ENCODE measurements at regions not wholly inside any gene's neighbourhood (a gene's known extent, or its start where the extent isn't known, plus 50 kb on each side); places are given as distances from the start of the nearest gene placed in this dataset.
"Not testable (repeated sequence)": the region's sequence is repeated elsewhere in the genome, so short reads cannot be mapped to it uniquely, and the experiment has no call there.

GRCh38 chr2:57207191-57207590, 839.4 kb upstream of the VRK2 start:
- Mint-ChIP-seq H3K27me3 (no peaks in the 10 kb centered on the region), H3K4me3 (no peak overlapping the region), H3K36me3 (no peaks in the 10 kb centered on the region), H3K27ac (no peak overlapping the region), H3K9me3 (peaks cover 0 to under 1% of the 10 kb centered on the region in 2 donors), H3K4me1 (no peaks in the 10 kb centered on the region)
- no peak for ATAC-seq (replicated peaks)
- no peak for DNase-seq

GRCh38 chr2:57209799-57210198, 836.8 kb upstream of the VRK2 start:
- Mint-ChIP-seq H3K27me3 (no peaks in the 10 kb centered on the region), H3K36me3 (no peaks in the 10 kb centered on the region), H3K27ac (no peak overlapping the region), H3K4me3 (no peak overlapping the region), H3K4me1 (no peaks in the 10 kb centered on the region), H3K9me3 (peaks cover 0 to 3% of the 10 kb centered on the region in 2 donors)
- DNase-seq (no peak), ATAC-seq (replicated peaks) (no peak)

GRCh38 chr2:57210855-57211254, 835.8 kb upstream of the VRK2 start:
- H3K9me3 Mint-ChIP-seq, result peaks cover 0 to 3% of the 10 kb centered on the region in 2 donors
- no peaks in the 10 kb centered on the region for H3K4me1 Mint-ChIP-seq
- ATAC-seq (replicated peaks) (no peak), DNase-seq (no peak)
- no peak overlapping the region for H3K4me3 Mint-ChIP-seq
- no peak overlapping the region for H3K27ac Mint-ChIP-seq
- H3K36me3 Mint-ChIP-seq, result no peaks in the 10 kb centered on the region
- H3K27me3 Mint-ChIP-seq, result no peaks in the 10 kb centered on the region

GRCh38 chr2:57217013-57217412, 829.6 kb upstream of the VRK2 start:
- H3K27me3 Mint-ChIP-seq, result no peaks in the 10 kb centered on the region
- H3K4me1 Mint-ChIP-seq, result no peaks in the 10 kb centered on the region
- peaks cover 3% of the 10 kb centered on the region in 2 donors for H3K36me3 Mint-ChIP-seq
- ATAC-seq (replicated peaks), result no peak
- H3K27ac Mint-ChIP-seq, result no peak overlapping the region
- DNase-seq, result no peak
- no peak overlapping the region for H3K4me3 Mint-ChIP-seq
- peaks cover 10 to 13% of the 10 kb centered on the region in 2 donors for H3K9me3 Mint-ChIP-seq

GRCh38 chr2:57218206-57218605, 828.4 kb upstream of the VRK2 start:
- Mint-ChIP-seq H3K27me3 (no peaks in the 10 kb centered on the region), H3K9me3 (peaks cover 10% of the 10 kb centered on the region in 2 donors), H3K27ac (no peak overlapping the region), H3K4me3 (no peak overlapping the region), H3K4me1 (no peaks in the 10 kb centered on the region), H3K36me3 (peaks cover 3% of the 10 kb centered on the region in 2 donors)
- DNase-seq (no peak), ATAC-seq (replicated peaks) (no peak)

- not testable (repeated sequence) for ATAC-seq (replicated peaks); H3K27ac Mint-ChIP-seq; H3K4me1 Mint-ChIP-seq; DNase-seq; H3K36me3 Mint-ChIP-seq; H3K4me3 Mint-ChIP-seq; H3K27me3 Mint-ChIP-seq
- H3K9me3 Mint-ChIP-seq, result peaks cover 12 to 15% of the 10 kb centered on the region in 2 donors
Observed at GRCh38 chr2:57229706-57230105, 816.9 kb upstream of the VRK2 start.

- H3K4me3 Mint-ChIP-seq; H3K4me1 Mint-ChIP-seq; H3K27ac Mint-ChIP-seq; DNase-seq; H3K36me3 Mint-ChIP-seq; H3K27me3 Mint-ChIP-seq; ATAC-seq (replicated peaks): not testable (repeated sequence)
- peaks cover 12 to 14% of the 10 kb centered on the region in 2 donors for H3K9me3 Mint-ChIP-seq
Observed at GRCh38 chr2:57232341-57232740, 814.3 kb upstream of the VRK2 start.

GRCh38 chr2:57251495-57251894, 795.1 kb upstream of the VRK2 start:
- H3K27ac Mint-ChIP-seq; DNase-seq; H3K27me3 Mint-ChIP-seq; ATAC-seq (replicated peaks); H3K4me3 Mint-ChIP-seq; H3K36me3 Mint-ChIP-seq; H3K4me1 Mint-ChIP-seq: not testable (repeated sequence)
- H3K9me3 Mint-ChIP-seq, result peaks cover 35 to 41% of the 10 kb centered on the region in 2 donors

GRCh38 chr2:57276408-57276807, 770.2 kb upstream of the VRK2 start:
- not testable (repeated sequence) for H3K27me3 Mint-ChIP-seq; H3K4me3 Mint-ChIP-seq; H3K27ac Mint-ChIP-seq; H3K4me1 Mint-ChIP-seq; ATAC-seq (replicated peaks); DNase-seq; H3K36me3 Mint-ChIP-seq
- peaks cover 15 to 17% of the 10 kb centered on the region in 2 donors for H3K9me3 Mint-ChIP-seq

- H3K27me3 Mint-ChIP-seq, result no peaks in the 10 kb centered on the region
- H3K9me3 Mint-ChIP-seq, result peaks cover 21% of the 10 kb centered on the region in 2 donors
- H3K4me1 Mint-ChIP-seq, result no peaks in the 10 kb centered on the region
- no peak overlapping the region for H3K4me3 Mint-ChIP-seq
- ATAC-seq (replicated peaks) (no peak), DNase-seq (no peak)
- H3K36me3 Mint-ChIP-seq, result peaks cover 0 to 14% of the 10 kb centered on the region in 2 donors
- H3K27ac Mint-ChIP-seq, result no peak overlapping the region
Observed at GRCh38 chr2:57278451-57278850, 768.2 kb upstream of the VRK2 start.

- no peaks in the 10 kb centered on the region for H3K4me1 Mint-ChIP-seq
- no peaks in the 10 kb centered on the region for H3K27me3 Mint-ChIP-seq
- no peaks in the 10 kb centered on the region for H3K36me3 Mint-ChIP-seq
- H3K9me3 Mint-ChIP-seq, result peaks cover 0 to under 1% of the 10 kb centered on the region in 2 donors
- DNase-seq, result no peak
- H3K4me3 Mint-ChIP-seq, result no peak overlapping the region
- H3K27ac Mint-ChIP-seq, result no peak overlapping the region
- no peak for ATAC-seq (replicated peaks)
Observed at GRCh38 chr2:57291209-57291608, 755.4 kb upstream of the VRK2 start.

- Mint-ChIP-seq H3K4me3 (no peak overlapping the region), H3K36me3 (peaks cover 0 to 1% of the 10 kb centered on the region in 2 donors), H3K27me3 (no peaks in the 10 kb centered on the region), H3K27ac (no peak overlapping the region), H3K9me3 (no peaks in the 10 kb centered on the region), H3K4me1 (no peaks in the 10 kb centered on the region)
- DNase-seq (no peak), ATAC-seq (replicated peaks) (no peak)
Observed at GRCh38 chr2:57296795-57297517, 749.6 kb upstream of the VRK2 start.

GRCh38 chr2:57313678-57314077, 732.9 kb upstream of the VRK2 start:
- DNase-seq, result no peak
- no peaks in the 10 kb centered on the region for H3K27me3 Mint-ChIP-seq
- no peaks in the 10 kb centered on the region for H3K36me3 Mint-ChIP-seq
- no peaks in the 10 kb centered on the region for H3K4me1 Mint-ChIP-seq
- no peak overlapping the region for H3K27ac Mint-ChIP-seq
- H3K4me3 Mint-ChIP-seq, result no peak overlapping the region
- H3K9me3 Mint-ChIP-seq, result no peaks in the 10 kb centered on the region
- no peak for ATAC-seq (replicated peaks)

- no peak overlapping the region for H3K27ac Mint-ChIP-seq
- DNase-seq (no peak), ATAC-seq (replicated peaks) (no peak)
- no peaks in the 10 kb centered on the region for H3K4me1 Mint-ChIP-seq
- H3K4me3 Mint-ChIP-seq, result no peak overlapping the region
- no peaks in the 10 kb centered on the region for H3K36me3 Mint-ChIP-seq
- H3K9me3 Mint-ChIP-seq, result peaks cover 0 to 5% of the 10 kb centered on the region in 2 donors
- no peaks in the 10 kb centered on the region for H3K27me3 Mint-ChIP-seq
Observed at GRCh38 chr2:57314682-57315081, 731.9 kb upstream of the VRK2 start.

GRCh38 chr2:57330447-57330846, 716.2 kb upstream of the VRK2 start:
- Mint-ChIP-seq H3K27me3 (no peaks in the 10 kb centered on the region), H3K4me1 (no peaks in the 10 kb centered on the region), H3K36me3 (no peaks in the 10 kb centered on the region), H3K27ac (no peak overlapping the region), H3K4me3 (no peak overlapping the region), H3K9me3 (peaks cover 3% of the 10 kb centered on the region in 2 donors)
- ATAC-seq (replicated peaks) (no peak), DNase-seq (no peak)

Data from stimulated activated naive B cell treated with anti-CD40 and anti-IgM and Interleukin-4, amounts not matched to agents 10 μg/mL and 1 μg/mL and 100 μg/mL, for 72 hours (primary cell).